EH (cell line): ENCODE measurements at regions not wholly inside any gene's neighbourhood (a gene's known extent, or its start where the extent isn't known, plus 50 kb on each side); places are given as distances from the start of the nearest gene placed in this dataset.

ENCODE experiments used
- DNase-seq: peaks from one replicate; pipeline ENCODE4 v3.0.0-alpha.2; 2015; ENCODE audit warnings: low read depth

- DNase-seq = no peak
Observed at GRCh38 chr12:24723759-24724158, 225.1 kb downstream of the BCAT1 start.

GRCh38 chr12:24721191-24721590, 227.7 kb downstream of the BCAT1 start:
- no peak for DNase-seq

GRCh38 chr12:24719293-24719721, 229.6 kb downstream of the BCAT1 start:
- peak; percentile 79 for DNase-seq

- no peak for DNase-seq
Observed at GRCh38 chr12:24718617-24719016, 230.3 kb downstream of the BCAT1 start.

GRCh38 chr12:24714237-24714636, 234.7 kb downstream of the BCAT1 start:
- DNase-seq = no peak

- no peak for DNase-seq
Observed at GRCh38 chr12:24711056-24712008, 237.6 kb downstream of the BCAT1 start.

- DNase-seq = peak; percentile 50
Observed at GRCh38 chr12:24709216-24709615, 239.7 kb downstream of the BCAT1 start.

- no peak for DNase-seq
Observed at GRCh38 chr12:24708718-24709117, 240.2 kb downstream of the BCAT1 start.

GRCh38 chr12:24708043-24708442, 240.9 kb downstream of the BCAT1 start:
- DNase-seq = no peak

- no peak for DNase-seq
Observed at GRCh38 chr12:24707334-24707733, 241.6 kb downstream of the BCAT1 start.

- DNase-seq = peak; percentile 16
Observed at GRCh38 chr12:24705741-24706358, 243.1 kb downstream of the BCAT1 start.

- no peak for DNase-seq
Observed at GRCh38 chr12:24705216-24705615, 243.7 kb downstream of the BCAT1 start.

- DNase-seq = no peak
Observed at GRCh38 chr12:24701343-24701742, 247.6 kb downstream of the BCAT1 start.

GRCh38 chr12:24698972-24699371, 249.9 kb downstream of the BCAT1 start:
- no peak for DNase-seq

GRCh38 chr12:24697769-24698168, 251.1 kb downstream of the BCAT1 start:
- no peak for DNase-seq

GRCh38 chr12:24697295-24697694, 251.6 kb downstream of the BCAT1 start:
- DNase-seq = no peak

GRCh38 chr12:24696800-24697199, 252.1 kb downstream of the BCAT1 start:
- no peak for DNase-seq

- peak; percentile 11 for DNase-seq
Observed at GRCh38 chr12:24695657-24696329, 253.1 kb downstream of the BCAT1 start.

GRCh38 chr12:24695103-24695502, 253.8 kb downstream of the BCAT1 start:
- no peak for DNase-seq

- DNase-seq = no peak
Observed at GRCh38 chr12:24688601-24689000, 260.3 kb downstream of the BCAT1 start.

GRCh38 chr12:24681570-24681969, 267.3 kb downstream of the BCAT1 start:
- DNase-seq = no peak

GRCh38 chr12:24679126-24679525, 269.8 kb downstream of the BCAT1 start:
- DNase-seq = no peak

GRCh38 chr12:24678436-24678835, 270.5 kb downstream of the BCAT1 start:
- DNase-seq = no peak
